22Rv1 (cell line): ENCODE measurements at regions not wholly inside any gene's neighbourhood (a gene's known extent, or its start where the extent isn't known, plus 50 kb on each side); places are given as distances from the start of the nearest gene placed in this dataset.
"Not testable (repeated sequence)": the region's sequence is repeated elsewhere in the genome, so short reads cannot be mapped to it uniquely, and the experiment has no call there.

ENCODE experiments used
- H3K27ac ChIP-seq: fragments of 450-650 bp; 2 replicates; pipeline ENCODE4 v1.5.1; 2017
- ZFX ChIP-seq: fragments of 450-650 bp; IDR thresholded peaks from 2 replicates; pipeline ENCODE4 v1.6.1; 2017; ENCODE audit warnings: antibody characterized with exemption, borderline replicate concordance
- TF ChIP-seq, protein P1 (sequence below): fragments of 450-650 bp; IDR thresholded peaks from 2 replicates; pipeline ENCODE4 v1.5.1; 2017; ENCODE audit warnings: mild to moderate bottlenecking

DNA sequence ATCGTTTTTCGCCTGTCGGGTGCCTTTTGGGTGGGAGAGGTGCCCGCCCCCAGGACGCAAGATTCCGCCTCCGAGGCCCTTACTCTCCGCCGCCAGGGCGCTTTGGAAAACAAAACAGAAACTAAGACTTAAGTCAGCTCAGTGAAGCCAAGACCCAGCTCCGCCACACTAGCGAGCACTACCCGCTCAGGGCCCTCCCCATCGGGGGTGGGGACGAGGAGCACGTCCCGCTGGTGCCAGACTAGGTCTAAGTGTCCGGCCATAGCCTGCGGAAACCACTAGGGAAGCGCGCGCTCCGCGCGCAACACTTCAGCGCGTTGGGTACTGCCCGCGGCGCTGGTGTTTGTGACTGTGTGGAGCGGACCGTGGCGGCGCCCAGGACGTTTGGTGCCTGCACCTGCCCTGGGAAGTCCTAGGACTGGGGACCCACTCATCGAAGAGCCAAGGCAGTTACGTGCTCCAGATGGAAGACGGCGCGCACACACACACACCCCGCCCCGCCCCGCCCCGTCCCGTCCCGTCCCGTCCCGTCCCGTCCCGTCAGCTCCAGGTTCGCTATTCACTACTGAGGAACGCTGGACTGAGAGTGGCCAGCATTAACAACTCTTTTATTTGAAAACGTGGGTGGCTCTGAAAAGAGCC, 57.6 kb upstream of the BOLA1 start:
- not testable (repeated sequence) for H3K27ac ChIP-seq

DNA sequence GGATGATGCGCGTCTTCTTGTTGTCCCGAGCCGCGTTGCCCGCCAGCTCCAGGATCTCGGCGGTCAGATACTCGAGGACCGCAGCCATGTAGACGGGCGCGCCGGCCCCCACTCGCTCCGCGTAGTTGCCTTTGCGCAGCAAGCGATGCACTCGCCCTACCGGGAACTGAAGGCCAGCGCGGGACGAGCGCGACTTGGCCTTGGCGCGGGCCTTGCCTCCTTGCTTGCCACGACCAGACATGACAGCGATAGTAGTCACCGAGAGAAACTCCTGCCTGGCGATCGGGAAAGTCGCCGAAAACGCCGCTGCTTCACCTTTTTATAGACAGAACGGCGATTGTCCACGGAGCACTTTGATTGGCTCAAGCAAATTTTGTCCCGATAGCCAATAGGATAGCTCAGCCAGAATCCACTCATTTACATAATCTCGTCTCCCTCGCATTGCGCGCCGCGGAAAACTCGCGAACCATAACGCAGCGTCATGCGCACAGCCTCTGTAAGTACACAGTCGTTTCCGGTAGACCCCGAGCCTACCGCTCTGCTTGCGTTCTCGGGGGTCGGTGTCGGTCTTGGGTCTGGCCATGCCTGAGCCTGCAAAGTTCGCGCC, 56.8 kb upstream of the BOLA1 start:
- peak overlapping the region; percentile 96 for H3K27ac ChIP-seq

- peak overlapping the region; percentile 96 for H3K27ac ChIP-seq
- TF ChIP-seq, protein P1, sequence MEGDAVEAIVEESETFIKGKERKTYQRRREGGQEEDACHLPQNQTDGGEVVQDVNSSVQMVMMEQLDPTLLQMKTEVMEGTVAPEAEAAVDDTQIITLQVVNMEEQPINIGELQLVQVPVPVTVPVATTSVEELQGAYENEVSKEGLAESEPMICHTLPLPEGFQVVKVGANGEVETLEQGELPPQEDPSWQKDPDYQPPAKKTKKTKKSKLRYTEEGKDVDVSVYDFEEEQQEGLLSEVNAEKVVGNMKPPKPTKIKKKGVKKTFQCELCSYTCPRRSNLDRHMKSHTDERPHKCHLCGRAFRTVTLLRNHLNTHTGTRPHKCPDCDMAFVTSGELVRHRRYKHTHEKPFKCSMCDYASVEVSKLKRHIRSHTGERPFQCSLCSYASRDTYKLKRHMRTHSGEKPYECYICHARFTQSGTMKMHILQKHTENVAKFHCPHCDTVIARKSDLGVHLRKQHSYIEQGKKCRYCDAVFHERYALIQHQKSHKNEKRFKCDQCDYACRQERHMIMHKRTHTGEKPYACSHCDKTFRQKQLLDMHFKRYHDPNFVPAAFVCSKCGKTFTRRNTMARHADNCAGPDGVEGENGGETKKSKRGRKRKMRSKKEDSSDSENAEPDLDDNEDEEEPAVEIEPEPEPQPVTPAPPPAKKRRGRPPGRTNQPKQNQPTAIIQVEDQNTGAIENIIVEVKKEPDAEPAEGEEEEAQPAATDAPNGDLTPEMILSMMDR = no peak
- no peak for TF ChIP-seq ZFX
These were observed 55.8 kb upstream of the BOLA1 start for GRCh38 chr1:149843431-149844041.

- TF ChIP-seq ZFX = no peak
- TF ChIP-seq, protein P1 = no peak
- H3K27ac ChIP-seq = peak overlapping the region; percentile 96
These were observed 55.3 kb upstream of the BOLA1 start for GRCh38 chr1:149844101-149844500.

DNA sequence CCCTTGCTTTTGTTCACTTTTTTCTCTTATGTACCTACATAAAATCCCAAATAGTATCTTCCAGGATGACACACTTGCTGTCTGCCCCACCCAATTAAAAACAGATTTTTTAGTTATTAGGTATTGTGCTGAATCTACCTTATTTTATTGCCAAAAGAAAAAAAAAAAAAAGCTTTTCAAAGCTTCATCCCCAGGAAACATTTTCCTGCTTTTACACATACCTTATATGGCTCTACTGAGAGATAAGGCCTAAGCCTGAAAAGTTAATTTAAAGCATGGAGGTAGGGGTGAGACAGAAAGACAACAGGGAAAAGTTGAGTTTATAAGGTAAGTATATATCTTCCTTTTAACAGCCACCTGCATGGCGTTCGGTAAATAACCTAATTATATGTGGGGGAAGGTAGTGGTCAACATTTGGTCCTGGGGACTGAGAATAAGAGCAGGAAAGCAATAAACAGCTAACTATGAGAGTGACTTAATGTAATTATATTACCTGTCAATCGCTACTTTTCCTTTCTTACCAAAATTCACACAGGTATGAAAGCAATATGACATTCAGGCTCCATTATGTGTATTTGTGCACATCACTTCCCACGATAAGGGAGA, 54.6 kb upstream of the BOLA1 start:
- peak overlapping the region; percentile 96 for H3K27ac ChIP-seq
- no peak for TF ChIP-seq ZFX
- TF ChIP-seq, protein P1 = no peak

DNA sequence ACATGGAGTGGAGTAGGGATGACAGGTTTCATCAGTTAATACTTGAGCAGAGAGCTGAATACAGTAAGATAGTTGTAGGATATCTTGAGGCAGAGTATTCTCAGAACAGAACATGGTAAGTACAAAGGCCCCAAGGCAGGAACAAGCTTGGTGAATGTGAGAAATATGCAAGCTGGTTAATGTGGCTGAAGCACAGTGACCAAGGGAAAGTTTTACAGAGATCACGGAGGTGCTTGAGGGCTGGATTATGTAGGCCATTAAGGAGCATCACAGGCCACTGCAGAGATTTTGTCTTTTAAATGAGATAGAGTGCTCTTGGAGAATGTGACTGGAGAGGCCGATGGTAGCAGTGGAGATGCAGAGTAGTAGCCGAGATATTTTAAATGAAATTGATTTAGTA, 54.0 kb upstream of the BOLA1 start:
- peak overlapping the region; percentile 96 for H3K27ac ChIP-seq
- TF ChIP-seq, protein P1 = no peak
- no peak for TF ChIP-seq ZFX

- no peak for TF ChIP-seq ZFX
- TF ChIP-seq, protein P1 = no peak
- H3K27ac ChIP-seq = peak overlapping the region; percentile 96
These were observed 53.3 kb upstream of the BOLA1 start for GRCh38 chr1:149846042-149846441.

DNA sequence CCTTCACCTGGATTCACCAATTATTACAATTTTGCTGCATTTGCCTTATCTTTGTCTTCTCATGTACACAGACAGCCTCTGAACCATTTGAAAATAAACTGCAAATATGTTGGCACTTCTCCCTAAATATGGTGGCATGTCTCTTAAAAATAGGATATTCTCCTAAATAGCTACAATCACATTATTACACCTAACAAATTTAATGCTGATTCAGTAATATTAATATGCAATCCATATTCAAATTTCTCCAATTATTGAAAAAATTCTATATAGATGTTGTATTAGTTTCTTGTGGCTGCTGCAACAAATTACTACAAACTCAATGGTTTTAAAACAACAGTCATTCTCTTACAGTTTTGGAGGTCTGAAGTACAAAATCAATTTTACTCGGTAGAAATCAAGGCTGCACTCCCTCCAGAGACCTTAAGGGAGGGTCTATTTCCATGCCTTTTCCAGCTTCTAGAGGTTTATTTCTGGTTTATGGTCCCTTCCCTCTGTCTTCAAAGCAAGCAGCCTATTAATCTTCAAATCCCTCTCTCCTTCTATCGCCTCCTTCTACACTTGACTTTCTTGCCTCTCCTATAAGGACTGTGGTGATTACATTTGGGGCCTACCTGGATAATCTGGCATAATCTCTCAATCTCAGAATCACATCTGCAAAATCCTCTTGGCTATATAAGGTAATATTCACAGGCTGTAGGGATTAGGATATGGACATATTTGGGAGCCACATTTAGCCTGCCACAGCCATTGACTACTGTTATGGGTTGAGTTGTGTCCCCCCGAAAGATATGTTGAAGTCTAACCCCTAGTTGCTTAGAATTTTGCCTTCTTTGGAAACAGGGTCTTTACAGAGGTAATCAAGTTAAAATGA, 52.5 kb upstream of the BOLA1 start:
- no peak for TF ChIP-seq ZFX
- TF ChIP-seq, protein P1 = no peak
- H3K27ac ChIP-seq = peak overlapping the region; percentile 96
